Neural cell (in vitro differentiated cells): ENCODE measurements at regions not wholly inside any gene's neighbourhood (a gene's known extent, or its start where the extent isn't known, plus 50 kb on each side); places are given as distances from the start of the nearest gene placed in this dataset.

Experiments
- H2AFZ ChIP-seq: fragments of 200-600, 300-800 bp; sonication (generic), shearing (Covaris generic); 2 replicates; pipeline ENCODE4 v1.6.0; 2014; ENCODE audit warnings: low read depth, mild to moderate bottlenecking, antibody characterized with exemption, low read length, moderate library complexity
- H3F3A ChIP-seq: fragments of 200-600 bp; shearing (Covaris generic); 2 replicates; pipeline ENCODE4 v1.6.1; 2016; ENCODE audit warnings: mild to moderate bottlenecking, moderate library complexity, mixed read lengths, antibody characterized with exemption, low read length; ENCODE audit not compliant: insufficient read depth, poor library complexity, severe bottlenecking
- H3K27ac ChIP-seq: fragments of 200-600, 300-800 bp; sonication (generic), shearing (Covaris generic); 2 replicates; pipeline ENCODE4 v1.5.1; 2014; ENCODE audit warnings: mild to moderate bottlenecking, low read length, moderate library complexity
- H3K27me3 ChIP-seq: fragments of 300-800, 200-600 bp; sonication (generic), shearing (Covaris generic); 2 replicates; pipeline ENCODE4 v1.6.0; 2014; ENCODE audit warnings: mild to moderate bottlenecking, low read depth, low read length, moderate library complexity; ENCODE audit not compliant: insufficient read depth
- H3K36me3 ChIP-seq: fragments of 300-800, 200-600 bp; sonication (generic), shearing (Covaris generic); 2 replicates; pipeline ENCODE4 v1.5.1; 2014; ENCODE audit warnings: mild to moderate bottlenecking, antibody characterized with exemption, low read length, moderate library complexity; ENCODE audit not compliant: insufficient read depth
- H3K4me2 ChIP-seq: fragments of 300-800, 200-600 bp; sonication (generic), shearing (Covaris generic); 2 replicates; pipeline ENCODE4 v1.6.0; 2014; ENCODE audit warnings: mild to moderate bottlenecking, low read length
- H3K4me3 ChIP-seq: fragments of 300-800, 200-600 bp; sonication (generic), shearing (Covaris generic); 2 replicates; pipeline ENCODE4 v1.5.1; 2014; ENCODE audit warnings: mild to moderate bottlenecking, low read length, moderate library complexity
- H3K79me2 ChIP-seq: fragments of 200-600 bp; shearing (Covaris generic); replicated peaks from 2 replicates; pipeline ENCODE4 v1.6.0; 2014; ENCODE audit warnings: mild to moderate bottlenecking, low read length, moderate library complexity; ENCODE audit not compliant: insufficient read depth
- H3K9ac ChIP-seq: fragments of 300-800, 200-600 bp; sonication (generic), shearing (Covaris generic); 2 replicates; pipeline ENCODE4 v1.6.1; 2016; ENCODE audit warnings: mild to moderate bottlenecking, low read length, mixed read lengths
- H3K9me2 ChIP-seq: fragments of 200-600 bp; shearing (Covaris generic); 2 replicates; pipeline ENCODE4 v1.6.1; 2016; ENCODE audit warnings: mild to moderate bottlenecking, low read length, mixed read lengths; ENCODE audit not compliant: insufficient read depth
- H3K9me3 ChIP-seq: fragments of 200-600, 300-800 bp; sonication (generic), shearing (Covaris generic); 2 replicates; pipeline ENCODE4 v1.6.1; 2016; ENCODE audit warnings: mild to moderate bottlenecking, mixed run types, low read length, moderate library complexity, mixed read lengths
- H4K20me1 ChIP-seq: fragments of 200-600 bp; shearing (Covaris generic); 2 replicates; pipeline ENCODE4 v1.6.1; 2016; ENCODE audit warnings: mild to moderate bottlenecking, mixed run types; ENCODE audit not compliant: insufficient read depth
- CTCF ChIP-seq: fragments of 450-650 bp; IDR thresholded peaks from 2 replicates; pipeline ENCODE4 v1.5.1; 2014; ENCODE audit warnings: antibody characterized with exemption, mild to moderate bottlenecking, moderate library complexity; ENCODE audit not compliant: poor library complexity, severe bottlenecking
- EP300 ChIP-seq: fragments of 450-650 bp; conservative IDR thresholded peaks from 2 replicates; pipeline ENCODE4 v1.6.1; 2014; ENCODE audit warnings: antibody characterized with exemption, mild to moderate bottlenecking, moderate library complexity; ENCODE audit not compliant: poor library complexity, severe bottlenecking
- EZH2 ChIP-seq: fragments of 200-600, 300-800 bp; shearing (Covaris generic), sonication (generic); IDR thresholded peaks from 2 replicates; pipeline ENCODE4 v1.6.1; 2014; ENCODE audit warnings: antibody characterized with exemption, low read length, borderline replicate concordance, mild to moderate bottlenecking; ENCODE audit not compliant: insufficient read depth, poor library complexity, severe bottlenecking
- MXI1 ChIP-seq: fragments of 450-650 bp; conservative IDR thresholded peaks from 2 replicates; pipeline ENCODE4 v1.6.1; 2014; ENCODE audit warnings: antibody characterized with exemption, mild to moderate bottlenecking; ENCODE audit not compliant: poor library complexity, severe bottlenecking
- POLR2AphosphoS5 ChIP-seq: IDR thresholded peaks from 2 replicates; pipeline ENCODE4 v1.6.1; 2012
- RAD21 ChIP-seq: fragments of 450-650 bp; conservative IDR thresholded peaks from 2 replicates; pipeline ENCODE4 v1.6.1; 2014; ENCODE audit warnings: antibody characterized with exemption, mild to moderate bottlenecking, moderate library complexity
- REST ChIP-seq: IDR thresholded peaks from 2 replicates; pipeline ENCODE4 v1.6.1; 2012; ENCODE audit warnings: borderline replicate concordance
- SMC3 ChIP-seq: fragments of 450-650 bp; conservative IDR thresholded peaks from 2 replicates; pipeline ENCODE4 v1.6.1; 2014; ENCODE audit warnings: antibody characterized with exemption, mild to moderate bottlenecking, moderate library complexity; ENCODE audit not compliant: poor library complexity
- TAF1 ChIP-seq: IDR thresholded peaks from 2 replicates; pipeline ENCODE4 v1.6.1; 2012; ENCODE audit warnings: low read depth

GRCh38 chr2:195037045-195037444, 620.0 kb upstream of the SLC39A10 start:
- H3K4me2 ChIP-seq = no peak overlapping the region
- H3K36me3 ChIP-seq = no peaks in the 10 kb centered on the region

GRCh38 chr2:195031411-195031810, 625.6 kb upstream of the SLC39A10 start:
- H3K9me2 ChIP-seq = no peaks in the 10 kb centered on the region
- no peaks in the 10 kb centered on the region for H4K20me1 ChIP-seq
- no peak overlapping the region for H2AFZ ChIP-seq
- peaks cover 4% of the 10 kb centered on the region for H3K27me3 ChIP-seq
- no peaks in the 10 kb centered on the region for H3K79me2 ChIP-seq
- H3K4me3 ChIP-seq = no peak overlapping the region
- no peaks in the 10 kb centered on the region for H3F3A ChIP-seq
- H3K9ac ChIP-seq = no peak overlapping the region
- H3K4me2 ChIP-seq = no peak overlapping the region
- no peaks in the 10 kb centered on the region for H3K9me3 ChIP-seq
- H3K27ac ChIP-seq = no peak overlapping the region
- H3K36me3 ChIP-seq = no peaks in the 10 kb centered on the region
- TF ChIP-seq EP300 (no peak), EZH2 (no peak), CTCF (no peak), REST (no peak), MXI1 (no peak), TAF1 (no peak), POLR2AphosphoS5 (no peak)

More at GRCh38 chr2:195037045-195037444, 620.0 kb upstream of the SLC39A10 start:
- no peaks in the 10 kb centered on the region for H3K27me3 ChIP-seq
- TF ChIP-seq TAF1 (no peak), MXI1 (no peak), RAD21 (no peak), POLR2AphosphoS5 (no peak), EZH2 (no peak), SMC3 (no peak), REST (no peak), EP300 (no peak), CTCF (no peak)
- no peak overlapping the region for H2AFZ ChIP-seq
- H3K9me2 ChIP-seq = no peaks in the 10 kb centered on the region
- H3K9ac ChIP-seq = no peak overlapping the region
- no peaks in the 10 kb centered on the region for H3K9me3 ChIP-seq
- no peak overlapping the region for H3K27ac ChIP-seq
- H4K20me1 ChIP-seq = no peaks in the 10 kb centered on the region
- H3K4me3 ChIP-seq = no peak overlapping the region
- no peaks in the 10 kb centered on the region for H3K79me2 ChIP-seq
- no peaks in the 10 kb centered on the region for H3F3A ChIP-seq
